ENCODE measurements at regions not wholly inside any gene's neighbourhood (a gene's known extent, or its start where the extent isn't known, plus 50 kb on each side); places are given as distances from the start of the nearest gene placed in this dataset.

DNA sequence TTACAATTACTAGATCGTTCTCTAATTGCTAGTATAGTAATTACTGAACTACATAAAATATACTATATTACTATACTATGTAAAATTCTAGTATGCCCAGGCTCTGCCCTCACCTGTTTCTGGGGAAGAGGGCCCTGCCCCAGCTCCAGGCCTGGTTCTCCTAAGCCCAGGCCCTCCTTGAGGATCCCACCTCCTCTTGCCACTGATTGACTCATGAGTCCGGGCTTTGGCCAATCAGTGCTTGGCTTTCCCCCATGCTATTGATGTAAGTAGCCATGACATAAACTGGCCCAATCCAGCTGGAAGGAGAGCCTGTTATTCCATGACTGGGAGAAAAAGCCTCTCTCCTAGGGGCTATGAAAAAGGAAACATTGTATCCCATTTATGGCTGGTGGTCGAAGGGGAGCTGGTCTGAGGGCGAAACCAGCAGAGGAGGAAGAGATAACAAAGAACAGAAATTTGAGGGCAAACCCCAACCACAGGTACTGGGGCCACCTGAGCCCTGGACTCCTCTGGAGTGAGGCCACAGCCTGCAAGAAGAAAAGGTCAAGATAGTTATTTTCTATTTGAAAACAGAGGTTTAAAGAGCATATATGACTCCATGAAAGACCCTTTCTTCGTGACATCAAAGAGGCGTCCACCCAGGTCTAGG is 129.3 kb upstream of the CD93 start:
- Mint-ChIP-seq H3K36me3 (ENCODE audit: insufficient read depth) (no peaks in the 10 kb centered on the region), H3K27ac (ENCODE audit: low read depth) (no peak overlapping the region), H3K9me3 (peaks cover 6% of the 10 kb centered on the region), H3K4me1 (no peaks in the 10 kb centered on the region), H3K4me3 (no peak overlapping the region), H3K27me3 (peaks cover 5% of the 10 kb centered on the region)
- ATAC-seq (replicated peaks; ENCODE audit: extremely low read depth, poor library complexity, severe bottlenecking) (no peak), DNase-seq (ENCODE audit: low spot score in 2 of 2) (no peak)

DNA sequence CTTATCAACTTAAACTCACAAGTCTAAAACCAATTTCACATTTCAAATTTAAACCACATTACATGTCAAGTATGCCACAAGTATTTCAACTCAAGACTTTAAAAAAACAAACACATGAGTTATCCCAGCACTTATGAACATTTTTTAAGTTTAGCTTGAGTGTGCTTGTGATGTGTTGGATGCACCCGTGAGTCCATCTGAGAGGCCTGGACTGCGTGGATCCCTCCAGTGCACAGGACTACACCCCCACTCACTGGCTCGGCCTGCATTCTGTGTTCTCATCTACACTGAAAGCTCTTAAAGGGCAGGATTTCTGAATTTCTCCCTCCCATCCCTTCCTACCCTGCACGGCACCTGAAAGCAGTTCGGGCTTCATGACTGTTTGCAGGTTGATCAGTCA is 128.8 kb upstream of the CD93 start:
- Mint-ChIP-seq H3K27me3 (no peaks in the 10 kb centered on the region), H3K9me3 (peaks cover 2% of the 10 kb centered on the region), H3K36me3 (ENCODE audit: insufficient read depth) (no peaks in the 10 kb centered on the region), H3K27ac (ENCODE audit: low read depth) (no peak overlapping the region), H3K4me1 (no peaks in the 10 kb centered on the region), H3K4me3 (no peak overlapping the region)
- DNase-seq (ENCODE audit: low spot score in 2 of 2) = no peak
- no peak for ATAC-seq (replicated peaks; ENCODE audit: extremely low read depth, poor library complexity, severe bottlenecking)

DNA sequence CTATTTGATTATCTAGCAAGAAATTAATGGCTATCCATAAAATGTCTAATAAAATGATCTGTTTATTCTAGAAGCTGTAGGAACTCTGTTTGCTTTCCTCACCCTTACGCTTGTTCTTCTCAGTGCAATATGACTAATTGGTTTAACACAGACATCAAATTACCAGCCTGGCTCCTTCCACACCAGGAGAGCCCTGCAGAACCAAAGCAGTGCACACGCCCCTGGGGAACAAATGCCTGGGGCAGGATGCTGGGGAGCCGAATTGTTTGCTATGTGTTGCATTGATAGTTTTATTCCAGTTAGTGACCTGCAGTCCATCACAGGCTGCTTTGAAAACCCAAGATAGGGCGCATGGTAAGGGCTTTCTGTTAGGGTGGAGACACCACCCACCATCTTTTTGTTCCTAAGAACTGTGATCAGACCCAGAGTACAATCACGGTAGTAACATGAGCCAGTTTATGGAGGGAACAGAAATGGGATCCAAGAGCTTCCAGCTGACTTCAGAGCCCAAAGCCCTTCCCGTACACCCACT is 126.4 kb upstream of the CD93 start:
- no peaks in the 10 kb centered on the region for H3K36me3 Mint-ChIP-seq (ENCODE audit: insufficient read depth)
- H3K4me1 Mint-ChIP-seq = no peaks in the 10 kb centered on the region
- H3K27ac Mint-ChIP-seq (ENCODE audit: low read depth) = no peak overlapping the region
- DNase-seq (ENCODE audit: low spot score in 2 of 2) (no peak), ATAC-seq (replicated peaks; ENCODE audit: extremely low read depth, poor library complexity, severe bottlenecking) (no peak)
- no peak overlapping the region for H3K4me3 Mint-ChIP-seq
- H3K27me3 Mint-ChIP-seq = no peaks in the 10 kb centered on the region
- H3K9me3 Mint-ChIP-seq = no peaks in the 10 kb centered on the region

DNA sequence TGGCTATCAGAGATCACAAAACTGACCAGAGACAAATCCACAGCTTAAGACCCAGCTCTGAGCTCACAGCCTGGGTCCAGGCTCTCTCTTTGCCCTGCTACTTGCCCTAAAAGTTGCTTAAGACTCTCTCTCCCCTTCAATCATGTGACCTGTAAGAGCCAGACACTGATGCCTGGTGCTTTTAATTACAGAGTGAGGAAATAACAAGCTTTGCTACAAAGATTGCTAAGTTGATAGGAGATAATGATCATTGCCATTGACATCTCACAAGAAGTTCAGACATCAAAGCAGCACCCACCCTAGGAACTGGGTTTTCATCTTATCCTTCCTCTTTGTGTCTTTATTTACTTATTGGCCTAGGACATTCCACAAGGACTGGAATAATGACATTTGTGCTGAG is 125.9 kb upstream of the CD93 start:
- Mint-ChIP-seq H3K4me3 (no peak overlapping the region), H3K4me1 (no peaks in the 10 kb centered on the region), H3K36me3 (ENCODE audit: insufficient read depth) (no peaks in the 10 kb centered on the region), H3K27ac (ENCODE audit: low read depth) (no peak overlapping the region), H3K9me3 (no peaks in the 10 kb centered on the region), H3K27me3 (no peaks in the 10 kb centered on the region)
- ATAC-seq (replicated peaks; ENCODE audit: extremely low read depth, poor library complexity, severe bottlenecking) = no peak
- DNase-seq (ENCODE audit: low spot score in 2 of 2) = no peak

DNA sequence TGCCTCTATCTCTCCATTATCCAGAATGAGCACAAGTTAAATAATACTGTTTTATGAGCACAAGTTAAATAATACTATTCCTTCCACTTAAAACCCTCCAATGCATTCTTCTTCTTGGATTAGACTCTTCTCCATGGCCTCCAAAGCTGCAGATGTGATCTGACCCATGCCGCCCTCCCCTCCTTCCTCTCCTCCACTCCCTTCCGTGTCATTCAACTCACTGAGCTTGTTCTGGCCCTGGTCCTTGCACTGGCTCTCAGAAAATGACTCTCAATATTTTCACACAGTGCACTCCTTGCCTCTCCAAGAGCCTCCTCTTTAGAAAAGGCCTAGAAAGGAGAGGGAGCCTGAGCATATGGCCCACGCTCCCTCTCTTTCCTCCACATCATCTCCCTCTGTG is 125.0 kb upstream of the CD93 start:
- Mint-ChIP-seq H3K27ac (ENCODE audit: low read depth) (no peak overlapping the region), H3K4me3 (no peak overlapping the region), H3K36me3 (ENCODE audit: insufficient read depth) (no peaks in the 10 kb centered on the region), H3K9me3 (no peaks in the 10 kb centered on the region), H3K27me3 (no peaks in the 10 kb centered on the region), H3K4me1 (no peaks in the 10 kb centered on the region)
- ATAC-seq (replicated peaks; ENCODE audit: extremely low read depth, poor library complexity, severe bottlenecking) (no peak), DNase-seq (ENCODE audit: low spot score in 2 of 2) (no peak)

DNA sequence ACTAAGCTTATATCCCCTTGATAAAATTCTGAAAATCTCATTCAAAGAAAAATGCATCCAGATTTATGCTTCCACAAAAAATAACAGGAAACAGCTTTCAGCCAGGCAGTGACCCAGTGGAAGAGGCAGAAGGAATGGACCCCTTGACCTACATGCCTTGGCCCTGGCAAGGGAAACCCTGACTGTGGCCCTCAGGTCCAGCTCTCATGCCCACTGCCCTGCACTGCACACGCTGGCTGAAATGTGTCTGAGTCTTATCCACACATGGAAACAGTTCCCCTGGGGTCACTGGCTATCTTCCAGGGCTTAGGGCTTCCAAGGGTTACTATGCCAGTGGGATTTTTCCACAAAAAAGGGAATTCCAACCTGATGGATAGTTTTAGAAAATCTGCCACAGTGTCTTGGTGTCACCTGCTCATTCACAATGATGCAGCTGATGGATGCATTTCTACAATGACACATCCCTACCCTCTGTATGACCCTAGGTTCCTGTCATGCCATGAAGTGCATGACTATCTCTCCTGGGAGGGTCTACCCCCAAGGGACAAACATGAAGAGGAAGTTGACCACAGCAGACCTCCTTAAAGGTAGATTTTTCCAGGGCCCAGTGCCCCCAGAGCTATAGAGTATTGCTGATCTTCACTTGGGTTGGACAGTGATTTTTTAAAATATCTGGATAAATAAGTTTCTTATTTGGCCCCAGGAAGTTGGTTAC is 121.9 kb upstream of the CD93 start:
- no peaks in the 10 kb centered on the region for H3K9me3 Mint-ChIP-seq
- H3K27ac Mint-ChIP-seq (ENCODE audit: low read depth) = no peak overlapping the region

DNA sequence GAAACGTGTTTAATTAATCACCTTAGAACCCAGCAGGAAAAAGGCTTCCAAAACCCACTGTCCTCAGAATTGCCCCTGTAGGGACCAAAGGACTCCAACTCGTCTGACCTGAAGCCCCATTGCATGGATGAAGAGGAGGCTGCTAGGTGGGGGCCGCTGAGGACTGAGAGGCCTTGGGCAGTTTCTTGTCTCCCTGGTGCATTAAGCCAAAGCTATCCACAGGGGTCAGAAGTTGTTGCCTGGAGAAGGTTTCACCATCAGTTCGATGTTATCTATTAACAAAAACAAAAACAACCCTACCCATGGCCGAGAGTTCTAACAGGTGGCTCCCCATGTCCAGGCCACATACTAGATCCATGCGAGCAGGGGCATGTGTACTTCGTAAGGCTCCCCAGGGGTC is 120.9 kb upstream of the CD93 start:
- Mint-ChIP-seq H3K9me3 (no peaks in the 10 kb centered on the region), H3K27ac (ENCODE audit: low read depth) (no peak overlapping the region), H3K4me1 (no peaks in the 10 kb centered on the region), H3K36me3 (ENCODE audit: insufficient read depth) (no peaks in the 10 kb centered on the region), H3K4me3 (no peak overlapping the region), H3K27me3 (peaks cover 24% of the 10 kb centered on the region)
- DNase-seq (ENCODE audit: low spot score in 2 of 2) = no peak
- no peak for ATAC-seq (replicated peaks; ENCODE audit: extremely low read depth, poor library complexity, severe bottlenecking)

More for the DNA sequence above, 121.9 kb upstream of the CD93 start:
- Mint-ChIP-seq H3K4me1 (no peaks in the 10 kb centered on the region), H3K4me3 (no peak overlapping the region), H3K27me3 (peaks cover 18% of the 10 kb centered on the region), H3K36me3 (ENCODE audit: insufficient read depth) (no peaks in the 10 kb centered on the region)
- ATAC-seq (replicated peaks; ENCODE audit: extremely low read depth, poor library complexity, severe bottlenecking) (no peak), DNase-seq (ENCODE audit: low spot score in 2 of 2) (no peak)

DNA sequence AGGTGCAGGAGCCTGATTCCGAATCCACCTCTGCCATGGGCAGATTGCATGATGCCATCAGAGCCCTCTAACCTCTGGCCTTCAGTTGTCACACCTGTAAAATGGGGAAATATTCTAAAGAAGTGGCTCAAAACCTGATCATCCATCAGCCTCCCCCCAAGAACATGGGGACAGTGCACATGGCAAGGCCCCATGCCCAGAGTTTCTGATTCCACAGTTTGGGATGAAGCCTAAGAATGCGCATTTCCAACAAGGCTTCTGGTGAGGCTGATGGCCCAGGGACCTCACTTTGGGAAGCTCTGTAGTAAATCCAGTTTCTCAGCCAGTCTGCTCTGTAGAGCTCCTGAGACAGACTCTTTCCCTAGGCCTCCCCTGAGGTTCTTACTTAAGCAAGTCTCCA is 119.9 kb upstream of the CD93 start:
- Mint-ChIP-seq H3K27ac (ENCODE audit: low read depth) (no peak overlapping the region), H3K27me3 (peaks cover 34% of the 10 kb centered on the region), H3K9me3 (no peaks in the 10 kb centered on the region), H3K4me1 (no peaks in the 10 kb centered on the region), H3K4me3 (no peak overlapping the region), H3K36me3 (ENCODE audit: insufficient read depth) (no peaks in the 10 kb centered on the region)
- ATAC-seq (replicated peaks; ENCODE audit: extremely low read depth, poor library complexity, severe bottlenecking) (no peak), DNase-seq (ENCODE audit: low spot score in 2 of 2) (no peak)

DNA sequence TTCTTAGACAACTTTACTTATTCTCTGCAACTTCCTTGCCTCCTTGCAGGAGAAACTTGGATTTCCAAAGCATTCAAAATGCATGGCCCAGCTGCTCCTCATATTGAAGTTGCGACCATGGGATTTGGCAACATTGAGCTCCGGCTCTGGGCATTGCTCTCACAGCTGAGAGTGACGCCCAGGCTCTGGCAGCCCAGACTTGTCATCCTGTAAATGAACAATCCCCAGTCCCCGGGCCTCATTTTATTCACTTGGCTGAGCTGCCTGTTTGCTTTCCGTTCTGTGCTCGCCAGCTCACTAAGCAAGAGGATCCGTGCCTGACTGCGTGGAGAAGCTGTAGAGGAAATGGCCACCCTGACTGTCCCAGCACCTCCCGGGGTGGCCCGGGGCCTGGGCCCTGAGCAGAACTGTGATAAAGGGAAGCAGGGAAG is 119.5 kb upstream of the CD93 start:
- H3K27me3 Mint-ChIP-seq = peaks cover 38% of the 10 kb centered on the region
- no peak overlapping the region for H3K27ac Mint-ChIP-seq (ENCODE audit: low read depth)
- H3K36me3 Mint-ChIP-seq (ENCODE audit: insufficient read depth) = no peaks in the 10 kb centered on the region
- no peaks in the 10 kb centered on the region for H3K9me3 Mint-ChIP-seq
- H3K4me3 Mint-ChIP-seq = no peak overlapping the region
- DNase-seq (ENCODE audit: low spot score in 2 of 2) (no peak), ATAC-seq (replicated peaks; ENCODE audit: extremely low read depth, poor library complexity, severe bottlenecking) (no peak)
- H3K4me1 Mint-ChIP-seq = no peaks in the 10 kb centered on the region

DNA sequence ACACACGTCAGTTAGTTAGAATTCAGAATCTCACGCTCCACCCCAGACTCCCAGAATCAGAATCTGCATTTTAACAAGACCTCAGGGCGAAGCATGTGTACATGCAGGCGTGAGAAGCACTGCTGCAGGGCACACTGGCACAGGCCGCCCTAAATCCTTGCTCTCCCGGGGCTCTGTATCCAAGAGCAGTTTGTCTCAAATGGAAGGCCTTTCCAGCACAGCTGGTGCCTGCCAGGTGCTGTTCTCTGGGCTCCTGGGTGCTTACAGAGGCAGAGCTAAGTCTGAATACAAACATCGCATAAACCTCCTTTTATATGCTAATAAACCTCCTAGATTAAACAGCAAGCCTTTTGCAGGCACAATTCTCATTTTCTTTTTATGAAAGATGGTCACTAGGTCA is 119.1 kb upstream of the CD93 start:
- H3K36me3 Mint-ChIP-seq (ENCODE audit: insufficient read depth) = no peaks in the 10 kb centered on the region
- no peak overlapping the region for H3K27ac Mint-ChIP-seq (ENCODE audit: low read depth)
- H3K4me1 Mint-ChIP-seq = no peaks in the 10 kb centered on the region
- no peak for ATAC-seq (replicated peaks; ENCODE audit: extremely low read depth, poor library complexity, severe bottlenecking)
- no peaks in the 10 kb centered on the region for H3K9me3 Mint-ChIP-seq
- no peak for DNase-seq (ENCODE audit: low spot score in 2 of 2)
- peaks cover 42% of the 10 kb centered on the region for H3K27me3 Mint-ChIP-seq
- H3K4me3 Mint-ChIP-seq = no peak overlapping the region

DNA sequence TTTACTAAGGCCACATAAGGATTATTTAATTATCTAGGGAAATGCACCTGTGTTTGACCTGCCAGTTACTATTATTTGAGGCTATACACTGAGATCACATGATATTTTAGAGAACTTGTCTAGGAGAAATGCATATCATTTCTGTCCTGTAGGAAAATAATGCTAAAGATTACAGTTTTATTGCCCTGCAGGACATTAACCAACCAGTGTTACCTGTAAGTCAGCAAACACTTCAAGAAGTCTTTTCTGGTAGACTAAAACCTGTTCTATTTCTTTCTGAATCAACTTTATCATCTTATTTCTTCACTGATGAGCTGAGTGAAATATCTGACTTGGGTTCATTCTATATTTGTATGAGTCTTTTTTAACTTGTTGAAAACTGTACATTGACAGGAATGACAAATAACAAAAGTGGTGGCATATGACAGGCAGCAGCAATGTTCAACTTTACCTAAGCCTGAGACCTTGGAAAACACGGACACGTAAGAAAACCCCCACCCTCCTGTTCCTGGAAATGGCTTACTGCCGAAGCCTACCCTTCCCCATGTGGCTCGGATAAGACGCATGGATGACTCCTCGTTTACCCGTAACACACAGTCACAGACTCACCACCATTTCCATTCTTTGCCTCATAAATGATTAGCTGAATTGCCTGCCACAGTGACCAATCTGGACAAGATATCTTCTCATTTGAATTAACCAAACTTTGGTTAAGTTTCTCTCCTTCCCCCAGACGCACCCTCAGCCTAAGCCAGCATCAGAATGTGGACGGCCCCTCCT is 118.0 kb upstream of the CD93 start:
- Mint-ChIP-seq H3K36me3 (ENCODE audit: insufficient read depth) (no peaks in the 10 kb centered on the region), H3K4me1 (no peaks in the 10 kb centered on the region), H3K9me3 (no peaks in the 10 kb centered on the region), H3K27ac (ENCODE audit: low read depth) (no peak overlapping the region), H3K27me3 (peaks cover 49% of the 10 kb centered on the region), H3K4me3 (no peak overlapping the region)
- ATAC-seq (replicated peaks; ENCODE audit: extremely low read depth, poor library complexity, severe bottlenecking) = no peak
- no peak for DNase-seq (ENCODE audit: low spot score in 2 of 2)

DNA sequence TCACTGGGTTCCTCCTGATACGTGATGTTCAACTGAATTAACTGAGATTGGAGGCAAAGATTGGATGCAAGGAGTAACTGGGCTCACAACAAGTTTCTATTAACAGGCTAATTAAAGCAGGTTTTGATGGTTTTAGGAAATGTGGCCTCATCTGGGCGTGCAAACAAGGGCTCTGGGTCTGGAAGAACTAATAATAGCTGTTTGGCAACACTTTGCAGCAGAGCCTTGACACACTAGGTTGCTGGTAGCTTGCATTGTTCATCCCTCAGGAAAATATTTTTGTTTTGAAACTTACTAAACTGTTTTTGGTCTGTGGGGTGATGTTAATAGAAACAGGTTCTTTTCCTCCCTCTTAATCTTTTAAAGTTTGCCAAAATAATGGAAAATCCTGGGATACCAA is 117.2 kb upstream of the CD93 start:
- no peaks in the 10 kb centered on the region for H3K9me3 Mint-ChIP-seq
- H3K27me3 Mint-ChIP-seq = peaks cover 57% of the 10 kb centered on the region
- no peak overlapping the region for H3K27ac Mint-ChIP-seq (ENCODE audit: low read depth)
- H3K4me1 Mint-ChIP-seq = no peaks in the 10 kb centered on the region
- no peaks in the 10 kb centered on the region for H3K36me3 Mint-ChIP-seq (ENCODE audit: insufficient read depth)
- no peak overlapping the region for H3K4me3 Mint-ChIP-seq
- ATAC-seq (replicated peaks; ENCODE audit: extremely low read depth, poor library complexity, severe bottlenecking) (no peak), DNase-seq (ENCODE audit: low spot score in 2 of 2) (no peak)

DNA sequence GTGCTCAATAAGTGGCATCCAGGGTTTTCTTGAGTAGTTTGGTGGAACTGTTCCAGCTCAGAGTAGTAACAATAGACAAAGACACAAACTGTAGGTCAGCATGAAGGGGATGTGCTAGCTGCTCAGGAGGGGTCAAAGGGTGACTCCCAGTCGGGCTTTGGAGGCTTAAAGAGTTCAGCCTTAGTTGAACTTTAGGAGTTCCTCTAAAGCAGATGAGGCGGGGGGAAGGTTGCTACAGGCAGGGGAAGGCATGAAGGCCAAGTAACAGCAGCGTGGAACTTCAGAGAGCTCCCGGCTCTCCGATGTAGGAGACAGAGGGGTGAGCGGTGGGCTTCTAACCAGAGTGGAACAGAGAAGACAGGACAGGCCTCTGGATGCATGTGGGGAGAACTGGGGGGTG is 115.5 kb upstream of the CD93 start:
- peaks cover 62% of the 10 kb centered on the region for H3K27me3 Mint-ChIP-seq
- no peak overlapping the region for H3K27ac Mint-ChIP-seq (ENCODE audit: low read depth)
- no peaks in the 10 kb centered on the region for H3K9me3 Mint-ChIP-seq
- no peaks in the 10 kb centered on the region for H3K4me1 Mint-ChIP-seq
- H3K4me3 Mint-ChIP-seq = no peak overlapping the region
- no peak for DNase-seq (ENCODE audit: low spot score in 2 of 2)
- no peaks in the 10 kb centered on the region for H3K36me3 Mint-ChIP-seq (ENCODE audit: insufficient read depth)
- ATAC-seq (replicated peaks; ENCODE audit: extremely low read depth, poor library complexity, severe bottlenecking) = no peak
